H1 (cell line): ENCODE measurements at regions not wholly inside any gene's neighbourhood (a gene's known extent, or its start where the extent isn't known, plus 50 kb on each side); places are given as distances from the start of the nearest gene placed in this dataset.

Experiments used
- CTCF ChIA-PET: fragments of 300-600 bp; sonication (Branson Sonifier 250); formaldehyde crosslinking; loops from one replicate; lab custom pipeline; 2021; ENCODE audit not compliant: partially characterized antibody; lab: Charles Lee
- POLR2A ChIA-PET: fragments of 300-600 bp; sonication (Branson Sonifier 250); formaldehyde crosslinking; loops from one replicate; lab custom pipeline; 2021; ENCODE audit warnings: inconsistent platforms; ENCODE audit not compliant: partially characterized antibody; lab: Charles Lee
- DNase-seq, 2 experiments: peaks; one replicate each; pipeline versions ENCODE4 v3.0.0 to v3.0.0-alpha.2; 2010 to 2022; ENCODE audit warnings: low spot score in 2 of 2, low read depth in 1 of 2, mixed read lengths in 1 of 2
- FAIRE-seq: peaks from 2 replicates; lab custom pipeline; 2011; peaks lifted over from hg19 to GRCh38; lab: Jason Lieb, UNC
- H2AFZ ChIP-seq: 2 replicates; pipeline ENCODE4 v1.8.1; 2012; ENCODE audit warnings: low read length, inconsistent platforms
- H2AK5ac ChIP-seq: 2 replicates; pipeline ENCODE4 v1.6.1; 2013; ENCODE audit warnings: low read depth, low read length
- H2BK120ac ChIP-seq: replicated peaks from 2 replicates; pipeline ENCODE3; 2013; ENCODE audit warnings: low read depth, low read length, inconsistent platforms
- H2BK12ac ChIP-seq: 2 replicates; pipeline ENCODE4 v1.6.1; 2013; ENCODE audit warnings: low read depth, low read length
- H2BK15ac ChIP-seq: 2 replicates; pipeline ENCODE4 v1.6.1; 2013; ENCODE audit warnings: low read length
- H2BK20ac ChIP-seq: 2 replicates; pipeline ENCODE4 v1.6.1; 2013; ENCODE audit warnings: low read length
- H2BK5ac ChIP-seq: 2 replicates; pipeline ENCODE4 v1.6.1; 2013; ENCODE audit warnings: low read depth, low read length
- H3K14ac ChIP-seq: 2 replicates; pipeline ENCODE4 v1.6.1; 2013; ENCODE audit warnings: inconsistent platforms; ENCODE audit not compliant: insufficient read length
- H3K18ac ChIP-seq: 2 replicates; pipeline ENCODE4 v1.6.1; 2013; ENCODE audit warnings: low read length; ENCODE audit errors: extremely low read depth
- H3K23ac ChIP-seq: 2 replicates; pipeline ENCODE4 v1.6.1; 2013; ENCODE audit warnings: inconsistent platforms; ENCODE audit not compliant: insufficient read length
- H3K23me2 ChIP-seq: 2 replicates; pipeline ENCODE4 v1.6.1; 2013; ENCODE audit warnings: low read depth, low read length
- H3K27ac ChIP-seq: 2 replicates; pipeline ENCODE4 v1.6.1; 2011; ENCODE audit warnings: low read depth, low read length, inconsistent platforms
- H3K27me3 ChIP-seq, 4 experiments: replicated peaks in 1 of 4; 1 replicate in 1 of 4; 2 replicates in 3 of 4; pipeline versions ENCODE4 v1.6.1 to v1.8.1; 2011 to 2013; ENCODE audit warnings: low read length in 3 of 4, mild to moderate bottlenecking in 3 of 4, inconsistent platforms in 2 of 4, mixed read lengths in 2 of 4, moderate library complexity in 1 of 4; ENCODE audit not compliant: control insufficient read depth in 3 of 4, insufficient read depth in 3 of 4; ENCODE audit errors: extremely low read depth in 1 of 4
- H3K36me3 ChIP-seq, 4 experiments: 2 replicates each; pipeline versions ENCODE4 v1.6.1 to v1.8.1; 2011 to 2013; ENCODE audit warnings: mild to moderate bottlenecking in 4 of 4, low read length in 3 of 4, moderate library complexity in 2 of 4, control low read depth in 1 of 4, inconsistent platforms in 1 of 4; ENCODE audit not compliant: insufficient read depth in 4 of 4, control insufficient read depth in 2 of 4
- H3K4ac ChIP-seq: replicated peaks from 2 replicates; pipeline ENCODE3; 2013; ENCODE audit warnings: low read length, low read depth, mixed read lengths, inconsistent platforms; ENCODE audit not compliant: insufficient read length
- H3K4me1 ChIP-seq, 4 experiments: replicated peaks in 1 of 4; 1 replicate in 1 of 4; 2 replicates in 3 of 4; pipeline versions ENCODE4 v1.6.1 to v1.8.1; 2011 to 2013; ENCODE audit warnings: low read length in 3 of 4, inconsistent platforms in 2 of 4, mixed read lengths in 1 of 4; ENCODE audit not compliant: insufficient read depth in 4 of 4, control insufficient read depth in 3 of 4
- H3K4me2 ChIP-seq, 2 experiments: 2 replicates each; pipeline versions ENCODE4 v1.6.1 to v1.8.1; 2011 to 2013; ENCODE audit warnings: low read depth in 2 of 2, low read length in 2 of 2, control low read depth in 1 of 2, inconsistent platforms in 1 of 2, mild to moderate bottlenecking in 1 of 2; ENCODE audit not compliant: insufficient read depth in 1 of 2
- H3K4me3 ChIP-seq, 4 experiments: fragments of 200-600, 300-600 bp in 1 of 4; sonication (generic), shearing (Covaris generic), sonication (Bioruptor Twin) in 1 of 4; 2 replicates each; pipeline versions ENCODE4 v1.5.1 to v1.8.1; 2011 to 2016; ENCODE audit warnings: low read length in 4 of 4, low read depth in 3 of 4, control low read depth in 2 of 4, inconsistent platforms in 2 of 4, mild to moderate bottlenecking in 2 of 4, mixed read lengths in 1 of 4, moderate library complexity in 1 of 4; ENCODE audit not compliant: insufficient read depth in 2 of 4; ENCODE audit errors: extremely low read depth in 1 of 4
- H3K56ac ChIP-seq: replicated peaks from 2 replicates; pipeline ENCODE3; 2013; ENCODE audit warnings: low read depth, mild to moderate bottlenecking, mixed read lengths, low read length, inconsistent platforms; ENCODE audit not compliant: insufficient read length
- H3K79me1 ChIP-seq: 2 replicates; pipeline ENCODE4 v1.6.1; 2013; ENCODE audit warnings: low read depth, low read length, control low read depth
- H3K79me2 ChIP-seq, 2 experiments: 2 replicates each; pipeline versions ENCODE4 v1.6.1 to v1.8.1; 2012 to 2013; ENCODE audit warnings: low read length in 2 of 2, mild to moderate bottlenecking in 2 of 2, inconsistent platforms in 1 of 2; ENCODE audit not compliant: insufficient read depth in 2 of 2, control insufficient read depth in 1 of 2
- H3K9ac ChIP-seq, 4 experiments: replicated peaks in 1 of 4; 1 replicate in 1 of 4; 2 replicates in 3 of 4; pipeline versions ENCODE4 v1.6.1 to v1.8.1; 2011 to 2013; ENCODE audit warnings: low read depth in 3 of 4, low read length in 3 of 4, control low read depth in 2 of 4, mild to moderate bottlenecking in 2 of 4, moderate library complexity in 2 of 4, inconsistent platforms in 1 of 4; ENCODE audit errors: extremely low read depth in 1 of 4
- H3K9me3 ChIP-seq, 2 experiments: 2 replicates each; pipeline versions ENCODE4 v1.6.1 to v1.8.1; 2012 to 2013; ENCODE audit warnings: mild to moderate bottlenecking in 2 of 2, moderate library complexity in 2 of 2, control low read depth in 1 of 2, inconsistent platforms in 1 of 2, low read depth in 1 of 2, low read length in 1 of 2, mixed read lengths in 1 of 2; ENCODE audit not compliant: insufficient read depth in 2 of 2
- H4K20me1 ChIP-seq, 2 experiments: replicated peaks in 1 of 2; 2 replicates each; pipeline versions ENCODE3 to v1.8.1; 2011 to 2013; ENCODE audit warnings: inconsistent platforms in 2 of 2, low read length in 2 of 2, mild to moderate bottlenecking in 1 of 2; ENCODE audit not compliant: insufficient read depth in 2 of 2, control insufficient read depth in 1 of 2
- H4K5ac ChIP-seq: 2 replicates; pipeline ENCODE4 v1.6.1; 2013; ENCODE audit warnings: low read length, low read depth, mixed read lengths, inconsistent platforms; ENCODE audit not compliant: insufficient read length
- H4K8ac ChIP-seq: 2 replicates; pipeline ENCODE4 v1.8.0; 2013; ENCODE audit warnings: mild to moderate bottlenecking, moderate library complexity, low read length, inconsistent platforms; ENCODE audit not compliant: insufficient read depth; ENCODE audit errors: extremely low read depth
- H4K91ac ChIP-seq: replicated peaks from 2 replicates; pipeline ENCODE3; 2013; ENCODE audit warnings: low read length, mixed read lengths, inconsistent platforms; ENCODE audit not compliant: insufficient read length
- ASH2L ChIP-seq: fragments of 200-600, 300-600 bp; sonication (generic); IDR thresholded peaks from one replicate; pipeline ENCODE4 v1.7.1; 2017; ENCODE audit warnings: low read length
- CBX8 ChIP-seq: fragments of 300-800, 300-1000 bp; sonication (generic); IDR thresholded peaks from 2 replicates; pipeline ENCODE4 v1.7.1; 2016; ENCODE audit warnings: low read depth, low read length, borderline replicate concordance
- CEBPB ChIP-seq: IDR thresholded peaks from 2 replicates; pipeline ENCODE4 v1.6.1; 2012; ENCODE audit warnings: low read depth, low read length
- CREB1 ChIP-seq: IDR thresholded peaks from 2 replicates; pipeline ENCODE4 v1.6.1; 2012; ENCODE audit warnings: inconsistent platforms
- EP300 ChIP-seq, 2 experiments: IDR thresholded peaks; 1 replicate in 1 of 2; 2 replicates in 1 of 2; pipeline ENCODE4 v1.6.1; 2011 to 2012; ENCODE audit warnings: low read depth in 2 of 2, low read length in 2 of 2, mild to moderate bottlenecking in 2 of 2, borderline replicate concordance in 1 of 2, inconsistent platforms in 1 of 2, moderate library complexity in 1 of 2
- EZH2 ChIP-seq: fragments of 200-600 bp; sonication (generic); IDR thresholded peaks from 2 replicates; pipeline ENCODE4 v1.7.1; 2012; ENCODE audit warnings: low read depth, mild to moderate bottlenecking, moderate library complexity, low read length, inconsistent platforms; ENCODE audit not compliant: severe bottlenecking
- GABPA ChIP-seq: IDR thresholded peaks from 2 replicates; pipeline ENCODE4 v1.6.1; 2011; ENCODE audit warnings: mild to moderate bottlenecking, low read length, moderate library complexity, borderline replicate concordance; ENCODE audit not compliant: insufficient read depth
- PHF8 ChIP-seq: fragments of 200-600 bp; sonication (generic); conservative IDR thresholded peaks from 2 replicates; pipeline ENCODE4 v1.7.1; 2012; ENCODE audit warnings: low read depth, mild to moderate bottlenecking, inconsistent platforms, low read length, moderate library complexity
- SP2 ChIP-seq: IDR thresholded peaks from 2 replicates; pipeline ENCODE4 v1.6.1; 2012; ENCODE audit warnings: mild to moderate bottlenecking, low read length, inconsistent platforms
- SP4 ChIP-seq: IDR thresholded peaks from 2 replicates; pipeline ENCODE4 v1.6.1; 2012; ENCODE audit warnings: low read length, inconsistent platforms
- SUZ12 ChIP-seq: fragments of 200-600 bp; sonication (generic); IDR thresholded peaks from 2 replicates; pipeline ENCODE4 v1.6.1; 2012; ENCODE audit warnings: mild to moderate bottlenecking, inconsistent platforms, low read length, moderate library complexity, mixed read lengths
- YY1 ChIP-seq: IDR thresholded peaks from 2 replicates; pipeline ENCODE4 v1.6.1; 2011; ENCODE audit warnings: low read depth, mild to moderate bottlenecking, low read length
- WGBS, 2 experiments: shearing (Covaris generic) in 1 of 2; methylation state at CpG; one replicate each; pipeline versions ENCODE4 v1.1.6 to v1.1.7; 2013 to 2015; ENCODE audit warnings: low lambda C conversion rate in 2 of 2, mixed read lengths in 2 of 2, inconsistent platforms in 1 of 2, low coverage in 1 of 2, missing lambda C conversion rate in 1 of 2; ENCODE audit not compliant: insufficient replicate concordance in 2 of 2, insufficient coverage in 1 of 2, insufficient read length in 1 of 2; ENCODE audit errors: extremely low coverage in 1 of 2, missing lambda C conversion rate in 1 of 2; 5-methylcytosine and 5-hydroxymethylcytosine counted together

DNA sequence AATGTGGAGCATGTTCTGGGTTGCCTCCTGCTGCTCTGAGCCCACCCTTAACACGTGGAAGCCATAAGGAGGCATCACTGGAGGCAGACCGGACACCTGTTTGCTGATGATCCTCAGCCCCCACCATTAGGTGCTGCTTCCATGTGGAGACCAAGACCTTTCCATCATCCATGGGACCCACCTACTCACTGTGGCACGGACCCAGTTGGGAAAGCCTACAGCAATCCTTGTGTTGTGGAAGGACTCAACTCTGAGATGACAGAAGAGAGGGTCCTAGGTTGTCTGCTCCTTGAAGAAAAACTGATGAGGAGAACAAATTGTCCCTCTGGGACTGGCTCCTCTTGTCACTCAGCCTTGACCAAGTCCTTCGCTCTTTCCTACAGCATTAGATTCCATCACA is 86.5 kb upstream of the RAB12 start:
- no peak overlapping the region for H3K4me3 ChIP-seq
- no peaks in the 10 kb centered on the region for H3K23me2 ChIP-seq
- TF ChIP-seq SUZ12 (no peak), SP4 (no peak), ASH2L (no peak), EZH2 (no peak), CREB1 (no peak), CEBPB (no peak), PHF8 (no peak), GABPA (no peak), SP2 (no peak), YY1 (no peak), CBX8 (no peak), EP300 (IDR thresholded peaks at IDR 0.05; ENCODE audit: borderline replicate concordance in 1 of 2, low read depth in 2 of 2, low read length in 2 of 2) (no peak)
- no peak overlapping the region for H3K23ac ChIP-seq
- no peak overlapping the region for H3K18ac ChIP-seq
- H4K5ac ChIP-seq, result no peak overlapping the region
- 84% methylated on average over 4 of the region's 4 CpGs; no CpG with 5 or more reads in 1 of the 2 experiments for WGBS, 2 experiments
- H3K4me2 ChIP-seq, result no peak overlapping the region
- no peak overlapping the region for H3K9ac ChIP-seq
- POLR2A ChIA-PET, result no interaction called here
- no peaks in the 10 kb centered on the region for H4K20me1 ChIP-seq
- H2AFZ ChIP-seq, result no peak overlapping the region
- no peak overlapping the region for H2BK5ac ChIP-seq
- no peak overlapping the region for H4K91ac ChIP-seq
- CTCF ChIA-PET, result interaction anchor here (0.7 to 1.6 kb wide), 2 partner anchors 45 to 1392 kb away, joined by 3 to 4 read pairs; no protein-coding TSS in a partner anchor
- H2BK20ac ChIP-seq, result no peak overlapping the region
- no peak overlapping the region for H3K56ac ChIP-seq
- H2BK120ac ChIP-seq, result no peak overlapping the region
- H3K14ac ChIP-seq, result no peak overlapping the region
- H3K36me3 ChIP-seq, result no peaks in the 10 kb centered on the region
- no peak overlapping the region for H2BK15ac ChIP-seq
- FAIRE-seq, result no peak
- H2BK12ac ChIP-seq, result no peak overlapping the region
- no peak overlapping the region for H3K27ac ChIP-seq
- H3K9me3 ChIP-seq, result peaks cover 8 to 12% of the 10 kb centered on the region in 2 experiments
- H3K79me2 ChIP-seq, result no peaks in the 10 kb centered on the region
- H3K79me1 ChIP-seq, result no peaks in the 10 kb centered on the region
- no peak for DNase-seq
- H3K4me1 ChIP-seq, result no peaks in the 10 kb centered on the region
- H2AK5ac ChIP-seq, result no peak overlapping the region
- no peak overlapping the region for H3K4ac ChIP-seq
- H4K8ac ChIP-seq, result no peak overlapping the region; the same call in 1 of the 2 replicates
- H3K27me3 ChIP-seq, result no peaks in the 10 kb centered on the region
